Neuronal stem cell (in vitro differentiated cells): ENCODE measurements at regions not wholly inside any gene's neighbourhood (a gene's known extent, or its start where the extent isn't known, plus 50 kb on each side); places are given as distances from the start of the nearest gene placed in this dataset.

ENCODE experiments used
- DNase-seq: peaks from one replicate; pipeline ENCODE4 v3.0.0-alpha.2; 2013; ENCODE audit warnings: low spot score
- H2AFZ ChIP-seq: one replicate; pipeline ENCODE4 v1.6.1; 2013; ENCODE audit warnings: mild to moderate bottlenecking, low read length, inconsistent platforms
- H2AK5ac ChIP-seq: 2 replicates; pipeline ENCODE4 v1.6.1; 2013; ENCODE audit warnings: low read depth, mild to moderate bottlenecking, inconsistent platforms, low read length, moderate library complexity, mixed read lengths
- H2BK120ac ChIP-seq: 2 replicates; pipeline ENCODE4 v1.6.1; 2013; ENCODE audit warnings: low read depth, mild to moderate bottlenecking, inconsistent platforms, low read length, moderate library complexity, mixed read lengths
- H2BK12ac ChIP-seq: one replicate; pipeline ENCODE4 v1.6.1; 2013; ENCODE audit warnings: low read length, inconsistent platforms
- H2BK15ac ChIP-seq: 2 replicates; pipeline ENCODE4 v1.6.1; 2013; ENCODE audit warnings: mild to moderate bottlenecking, low read length, inconsistent platforms, mixed read lengths
- H2BK5ac ChIP-seq: one replicate; pipeline ENCODE4 v1.6.1; 2013; ENCODE audit warnings: inconsistent platforms, mild to moderate bottlenecking, low read length, moderate library complexity
- H3K14ac ChIP-seq: one replicate; pipeline ENCODE4 v1.6.1; 2013; ENCODE audit warnings: low read length, inconsistent platforms
- H3K18ac ChIP-seq: 2 replicates; pipeline ENCODE4 v1.6.1; 2013; ENCODE audit warnings: low read length, inconsistent platforms
- H3K23ac ChIP-seq: 2 replicates; pipeline ENCODE4 v1.6.1; 2013; ENCODE audit warnings: low read depth, mild to moderate bottlenecking, mixed read lengths, low read length, inconsistent platforms; ENCODE audit not compliant: poor library complexity
- H3K27ac ChIP-seq: replicated peaks from 3 replicates; pipeline ENCODE4 v1.5.1; 2013; ENCODE audit warnings: low read length, inconsistent platforms
- H3K27me3 ChIP-seq, 3 experiments: 2 replicates each; pipeline ENCODE4 v1.6.1; 2013; ENCODE audit warnings: low read length in 3 of 3, mild to moderate bottlenecking in 2 of 3, inconsistent platforms in 1 of 3, low read depth in 1 of 3, mixed read lengths in 1 of 3, moderate library complexity in 1 of 3; ENCODE audit not compliant: control insufficient read depth in 3 of 3, insufficient read depth in 3 of 3
- H3K36me3 ChIP-seq, 2 donors: replicated peaks in 1 of 2; 2 replicates each; pipeline ENCODE4 v1.6.1; 2013; ENCODE audit warnings: low read length in 2 of 2; ENCODE audit not compliant: control insufficient read depth in 2 of 2, insufficient read depth in 2 of 2
- H3K4ac ChIP-seq: 2 replicates; pipeline ENCODE4 v1.6.1; 2013; ENCODE audit warnings: inconsistent platforms, mild to moderate bottlenecking, low read length, moderate library complexity
- H3K4me1 ChIP-seq, 2 donors: 1 replicate in 1 of 2; 2 replicates in 1 of 2; pipeline ENCODE4 v1.6.1; 2013; ENCODE audit warnings: low read length in 2 of 2, low read depth in 1 of 2; ENCODE audit not compliant: control insufficient read depth in 2 of 2, insufficient read depth in 1 of 2
- H3K4me2 ChIP-seq: one replicate; pipeline ENCODE4 v1.6.1; 2013; ENCODE audit warnings: mild to moderate bottlenecking, low read length, inconsistent platforms; ENCODE audit not compliant: insufficient read depth, poor library complexity, severe bottlenecking
- H3K4me3 ChIP-seq, 2 donors: 2 replicates each; pipeline ENCODE4 v1.5.1; 2013; ENCODE audit warnings: low read length in 2 of 2, mild to moderate bottlenecking in 2 of 2, inconsistent platforms in 1 of 2, moderate library complexity in 1 of 2
- H3K79me1 ChIP-seq: one replicate; pipeline ENCODE4 v1.6.1; 2013; ENCODE audit warnings: low read depth, mild to moderate bottlenecking, inconsistent platforms, low read length, moderate library complexity
- H3K9ac ChIP-seq: one replicate; pipeline ENCODE4 v1.6.1; 2013; ENCODE audit warnings: mild to moderate bottlenecking, low read depth, low read length, inconsistent platforms; ENCODE audit not compliant: poor library complexity
- H3K9me3 ChIP-seq, 2 donors: replicated peaks in 1 of 2; 2 replicates each; pipeline versions ENCODE3 to v1.6.1; 2013; ENCODE audit warnings: low read length in 2 of 2, mild to moderate bottlenecking in 2 of 2, inconsistent platforms in 1 of 2, low read depth in 1 of 2, mixed read lengths in 1 of 2, moderate library complexity in 1 of 2; ENCODE audit not compliant: control insufficient read depth in 2 of 2, insufficient read depth in 1 of 2
- H4K8ac ChIP-seq: one replicate; pipeline ENCODE4 v1.6.1; 2013; ENCODE audit warnings: low read depth, mild to moderate bottlenecking, inconsistent platforms, low read length, moderate library complexity
- H4K91ac ChIP-seq: one replicate; pipeline ENCODE4 v1.6.1; 2013; ENCODE audit warnings: low read length, low read depth, mild to moderate bottlenecking, inconsistent platforms; ENCODE audit not compliant: poor library complexity
- WGBS, 2 donors: extraction: QIAGEN DNeasy Blood & Tissue Kit; methylation state at CpG; one replicate each; pipeline ENCODE4 v1.1.7; 2013; ENCODE audit warnings: missing lambda C conversion rate in 2 of 2, mixed read lengths in 1 of 2; ENCODE audit not compliant: insufficient read length in 2 of 2, insufficient replicate concordance in 1 of 2; ENCODE audit errors: extremely low coverage in 2 of 2; 5-methylcytosine and 5-hydroxymethylcytosine counted together

DNA sequence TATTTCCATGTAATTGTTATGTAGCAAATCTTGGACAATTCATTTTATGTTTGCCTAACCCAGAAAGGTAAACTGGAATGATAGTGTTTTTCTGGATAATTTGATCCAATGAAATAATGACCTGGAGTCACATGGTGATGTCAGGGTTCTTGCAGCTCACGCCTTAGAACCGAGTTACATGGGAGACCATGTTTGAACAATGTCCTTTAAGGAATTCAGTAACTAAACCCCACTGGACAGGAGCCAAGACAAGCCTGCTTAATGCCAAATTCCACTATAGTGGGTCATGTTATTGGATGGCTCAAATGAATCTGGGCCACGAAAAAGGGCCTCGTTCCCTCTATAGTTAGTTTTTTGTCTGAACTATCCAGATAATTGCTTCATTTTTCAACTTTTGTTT lies 255.8 kb upstream of the HMGA2 start:
- H4K91ac ChIP-seq: no peak overlapping the region
- no peak overlapping the region for H3K14ac ChIP-seq
- H2BK5ac ChIP-seq: no peak overlapping the region
- no peak overlapping the region for H3K23ac ChIP-seq
- H3K4me1 ChIP-seq: peaks cover 0 to 12% of the 10 kb centered on the region in 2 donors
- peaks cover 0 to 4% of the 10 kb centered on the region in 2 donors for H3K9me3 ChIP-seq
- H2BK15ac ChIP-seq: no peak overlapping the region
- H3K18ac ChIP-seq: no peak overlapping the region
- H3K9ac ChIP-seq: no peak overlapping the region
- H2AK5ac ChIP-seq: no peak overlapping the region
- no peak overlapping the region for H3K27ac ChIP-seq
- no peak overlapping the region for H3K4me2 ChIP-seq
- no peak overlapping the region for H4K8ac ChIP-seq
- H3K79me1 ChIP-seq: no peaks in the 10 kb centered on the region
- H2BK120ac ChIP-seq: no peak overlapping the region
- DNase-seq: no peak
- no peak overlapping the region for H2AFZ ChIP-seq
- no CpG with 5 or more reads among the region's 4 CpGs for WGBS, 2 donors
- no peaks in the 10 kb centered on the region for H3K36me3 ChIP-seq
- no peak overlapping the region for H2BK12ac ChIP-seq
- H3K4ac ChIP-seq: no peak overlapping the region
- no peak overlapping the region for H3K4me3 ChIP-seq
- H3K27me3 ChIP-seq: no peaks in the 10 kb centered on the region

DNA sequence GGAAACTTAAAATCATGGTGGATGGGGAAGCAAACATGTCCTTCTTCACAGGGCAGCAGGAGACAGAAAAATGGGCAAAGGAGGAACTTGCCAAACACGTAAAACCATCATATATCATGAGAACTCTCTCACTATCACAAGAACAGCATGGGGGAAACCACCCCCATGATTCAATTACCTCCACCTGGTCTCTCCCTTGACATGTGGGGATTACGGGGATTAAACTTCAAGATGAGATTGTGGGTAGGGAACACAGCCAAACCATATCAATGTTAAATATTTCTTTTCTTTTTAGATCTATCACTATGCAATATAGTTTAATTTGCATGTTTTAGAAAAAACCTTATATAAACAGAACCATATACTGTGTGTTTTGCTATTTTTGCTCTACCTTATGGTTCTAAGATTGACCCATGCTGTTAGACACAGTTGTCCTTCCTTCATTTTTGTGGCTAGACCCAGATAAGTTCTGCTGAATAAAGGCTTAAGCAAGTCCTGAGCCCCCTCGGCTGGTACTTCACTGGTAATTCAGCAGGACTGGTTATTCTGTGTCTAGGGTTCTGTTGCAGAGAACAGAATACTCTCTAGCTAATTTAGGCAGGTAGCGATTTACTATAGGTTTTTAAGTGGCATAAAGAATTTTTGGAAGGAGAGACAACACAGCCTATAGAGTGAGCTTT lies 253.7 kb upstream of the HMGA2 start:
- Histone ChIP-seq H3K4me2 (no peak overlapping the region), H3K9me3 (peaks cover 0 to 5% of the 10 kb centered on the region in 2 donors), H3K36me3 (no peaks in the 10 kb centered on the region), H3K4ac (no peak overlapping the region), H2AK5ac (no peak overlapping the region), H3K27ac (no peak overlapping the region), H3K4me1 (peaks cover 0 to 7% of the 10 kb centered on the region in 2 donors), H3K18ac (no peak overlapping the region), H2BK120ac (no peak overlapping the region), H3K23ac (no peak overlapping the region), H2BK15ac (no peak overlapping the region), H3K79me1 (no peaks in the 10 kb centered on the region), H3K4me3 (no peak overlapping the region), H2AFZ (no peak overlapping the region), H4K8ac (no peak overlapping the region), H2BK12ac (no peak overlapping the region), H4K91ac (no peak overlapping the region), H3K9ac (no peak overlapping the region), H2BK5ac (no peak overlapping the region), H3K14ac (no peak overlapping the region), H3K27me3 (no peaks in the 10 kb centered on the region)
- WGBS, 2 donors: no CpG with 5 or more reads among the region's 4 CpGs
- DNase-seq: no peak

DNA sequence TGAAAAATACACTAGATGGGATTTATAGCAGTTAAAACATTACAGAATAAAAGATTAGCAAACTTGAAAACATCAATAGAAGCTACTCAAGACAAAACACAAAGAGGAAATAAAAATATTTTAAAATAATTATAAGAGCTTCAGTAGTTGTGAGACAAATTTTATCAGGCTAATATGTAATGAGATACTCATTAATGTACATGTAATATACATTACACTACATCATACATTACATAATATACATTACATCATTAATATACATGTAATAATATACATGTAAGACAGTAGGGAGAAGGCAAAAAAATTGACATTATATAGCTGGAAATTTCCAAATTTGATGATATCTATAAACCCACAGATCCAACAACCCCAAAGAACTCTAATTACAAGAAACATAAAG lies 249.4 kb upstream of the HMGA2 start:
- no peak for DNase-seq
- no peaks in the 10 kb centered on the region for H3K4me1 ChIP-seq

DNA sequence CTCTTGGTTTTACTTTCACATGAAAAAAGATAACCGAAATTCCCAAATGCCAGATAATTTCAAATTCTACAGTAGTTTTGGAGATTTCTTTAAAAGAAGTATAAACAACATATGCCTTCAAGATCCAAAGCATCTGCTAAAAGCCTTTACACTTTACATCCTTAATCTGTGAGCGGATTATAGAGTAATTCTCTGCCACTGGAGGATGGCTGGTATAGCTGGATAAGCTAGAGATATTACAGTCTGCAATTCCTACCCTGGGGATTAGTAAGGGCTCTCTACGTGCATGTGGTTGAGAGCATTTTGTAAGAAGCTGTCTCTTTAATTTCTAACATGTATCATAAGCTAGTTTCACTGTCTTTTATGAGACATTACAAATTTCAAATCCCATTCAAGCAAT lies 240.3 kb upstream of the HMGA2 start:
- no peak overlapping the region for H2AFZ ChIP-seq
- no peak overlapping the region for H4K8ac ChIP-seq
- H2AK5ac ChIP-seq: no peak overlapping the region
- no peaks in the 10 kb centered on the region for H3K9me3 ChIP-seq
- H3K14ac ChIP-seq: no peak overlapping the region
- no CpG with 5 or more reads among the region's 3 CpGs for WGBS, 2 donors
- H4K91ac ChIP-seq: no peak overlapping the region
- no peak overlapping the region for H2BK15ac ChIP-seq
- no peak overlapping the region for H3K27ac ChIP-seq
- no peak overlapping the region for H3K4ac ChIP-seq
- H3K79me1 ChIP-seq: no peaks in the 10 kb centered on the region
- H3K9ac ChIP-seq: no peak overlapping the region
- H2BK120ac ChIP-seq: no peak overlapping the region
- H3K36me3 ChIP-seq: no peaks in the 10 kb centered on the region
- H3K18ac ChIP-seq: no peak overlapping the region
- H3K23ac ChIP-seq: no peak overlapping the region
- no peak overlapping the region for H3K4me2 ChIP-seq
- H2BK12ac ChIP-seq: no peak overlapping the region
- H2BK5ac ChIP-seq: no peak overlapping the region
- no peaks in the 10 kb centered on the region for H3K27me3 ChIP-seq
- DNase-seq: no peak
- no peaks in the 10 kb centered on the region for H3K4me1 ChIP-seq
- no peak overlapping the region for H3K4me3 ChIP-seq

More for the DNA sequence above, 249.4 kb upstream of the HMGA2 start:
- Histone ChIP-seq H3K4me2 (no peak overlapping the region), H3K14ac (no peak overlapping the region), H2BK12ac (no peak overlapping the region), H2BK5ac (no peak overlapping the region), H2AK5ac (no peak overlapping the region), H4K91ac (no peak overlapping the region), H3K27ac (no peak overlapping the region), H2AFZ (no peak overlapping the region), H3K18ac (no peak overlapping the region), H2BK15ac (no peak overlapping the region), H3K36me3 (no peaks in the 10 kb centered on the region), H3K4me3 (no peak overlapping the region), H2BK120ac (no peak overlapping the region), H4K8ac (no peak overlapping the region), H3K79me1 (no peaks in the 10 kb centered on the region), H3K4ac (no peak overlapping the region), H3K23ac (no peak overlapping the region), H3K9me3 (peaks cover 0 to 5% of the 10 kb centered on the region in 2 donors), H3K9ac (no peak overlapping the region), H3K27me3 (no peaks in the 10 kb centered on the region)
